GM12878 (cell line): ENCODE measurements at regions not wholly inside any gene's neighbourhood (a gene's known extent, or its start where the extent isn't known, plus 50 kb on each side); places are given as distances from the start of the nearest gene placed in this dataset.

Experiments used
- ATAC-seq: fragments of 200-7000 bp; cut with Tn5 transposase; 3 replicates; pipeline ENCODE4 v1.9.1; 2020; ENCODE audit warnings: mild to moderate bottlenecking, moderate library complexity
- BruUV-seq: library from RNA; stranded (reverse); fragments of 400-500 nt; replicated peaks from 2 replicates; lab custom pipeline; 2021; lab: Mats Ljungman, UMichigan
- CTCF ChIA-PET: fragments of 300-600 bp; sonication (Branson Sonifier 250); formaldehyde crosslinking; extraction: SDS; loops from one replicate; lab custom pipeline; 2021; ENCODE audit warnings: inconsistent platforms; lab: Yijun Ruan, JAX
- POLR2A ChIA-PET: fragments of 350-600 bp; formaldehyde crosslinking; extraction: SDS; loops from one replicate; lab custom pipeline; 2021; ENCODE audit warnings: inconsistent platforms; lab: Charles Lee
- RAD21 ChIA-PET: fragments of 300-600 bp; sonication (Branson Sonifier 250); formaldehyde crosslinking; loops from one replicate; lab custom pipeline; 2023; ENCODE audit warnings: antibody characterized with exemption; ENCODE audit not compliant: unreplicated experiment; lab: Charles Lee
- SMC1A ChIA-PET: fragments of 300-600 bp; sonication (Branson Sonifier 250); formaldehyde crosslinking; loops from one replicate; lab custom pipeline; 2023; ENCODE audit not compliant: unreplicated experiment, uncharacterized antibody; lab: Charles Lee
- DNase-seq: peaks from one replicate; pipeline ENCODE4 v3.0.0-alpha.2; 2011; ENCODE audit warnings: low read depth, low spot score
- FAIRE-seq: peaks from 3 replicates; lab custom pipeline; 2011; peaks lifted over from hg19 to GRCh38; lab: Jason Lieb, UNC
- H2AFZ ChIP-seq: 2 replicates; pipeline ENCODE4 v1.6.0; 2011; ENCODE audit warnings: low read depth, low read length, control low read depth; ENCODE audit not compliant: control insufficient read depth
- H3K27ac ChIP-seq: 2 replicates; pipeline ENCODE4 v1.5.1; 2011; ENCODE audit warnings: control low read depth; ENCODE audit not compliant: control insufficient read depth, insufficient read depth
- H3K27me3 ChIP-seq, 2 experiments: replicated peaks in 1 of 2; 2 replicates each; pipeline versions ENCODE4 v1.6.0 to v1.6.1; 2011; ENCODE audit warnings: low read length in 1 of 2; ENCODE audit not compliant: control insufficient read depth in 2 of 2, insufficient read depth in 2 of 2
- H3K36me3 ChIP-seq, 2 experiments: 2 replicates each; pipeline ENCODE4 v1.5.1; 2011; ENCODE audit warnings: low read length in 1 of 2; ENCODE audit not compliant: control insufficient read depth in 2 of 2, insufficient read depth in 2 of 2
- H3K4me1 ChIP-seq: 2 replicates; pipeline ENCODE4 v1.6.1; 2011; ENCODE audit warnings: mild to moderate bottlenecking, low read length, moderate library complexity, mixed read lengths; ENCODE audit not compliant: control insufficient read depth, insufficient read depth
- H3K4me2 ChIP-seq: 2 replicates; pipeline ENCODE4 v1.6.0; 2011; ENCODE audit warnings: control low read depth; ENCODE audit not compliant: control insufficient read depth, insufficient read depth
- H3K4me3 ChIP-seq: fragments of 200-600 bp; sonication (generic); 2 replicates; pipeline ENCODE4 v1.5.1; 2016
- H3K79me2 ChIP-seq: 2 replicates; pipeline ENCODE4 v1.6.0; 2011; ENCODE audit warnings: low read length; ENCODE audit not compliant: control insufficient read depth, insufficient read depth
- H3K9ac ChIP-seq: 2 replicates; pipeline ENCODE4 v1.8.0; 2011; ENCODE audit warnings: low read length, control low read depth, mixed read lengths; ENCODE audit not compliant: control insufficient read depth, insufficient read depth
- H3K9me3 ChIP-seq: replicated peaks from 3 replicates; pipeline ENCODE4 v1.5.1; 2011; ENCODE audit warnings: mild to moderate bottlenecking, low read length; ENCODE audit not compliant: control insufficient read depth, insufficient read depth
- H4K20me1 ChIP-seq: 2 replicates; pipeline ENCODE4 v1.6.0; 2011; ENCODE audit not compliant: control insufficient read depth, insufficient read depth
- CREB1 ChIP-seq: IDR thresholded peaks from 2 replicates; pipeline ENCODE4 v1.6.1; 2012; ENCODE audit warnings: low read depth, mild to moderate bottlenecking, inconsistent platforms
- E4F1 ChIP-seq: fragments of 450-650 bp; IDR thresholded peaks from 2 replicates; pipeline ENCODE4 v1.6.1; 2018; ENCODE audit warnings: borderline replicate concordance, mild to moderate bottlenecking; ENCODE audit not compliant: partially characterized antibody
- EED ChIP-seq: sonication (generic); IDR thresholded peaks from 2 replicates; pipeline ENCODE4 v1.6.1; 2016; ENCODE audit warnings: antibody characterized with exemption, low read depth
- ETV6 ChIP-seq, 2 experiments: fragments of 450-650 bp in 1 of 2; IDR thresholded peaks in 1 of 2; conservative IDR thresholded peaks in 1 of 2; 2 replicates each; pipeline ENCODE4 v1.6.1; 2014; ENCODE audit warnings: antibody characterized with exemption in 1 of 2, borderline replicate concordance in 1 of 2, low read depth in 1 of 2, mild to moderate bottlenecking in 1 of 2, moderate library complexity in 1 of 2
- GABPA ChIP-seq: IDR thresholded peaks from 2 replicates; pipeline ENCODE4 v1.6.1; 2014; ENCODE audit warnings: antibody characterized with exemption, low read depth, mild to moderate bottlenecking, inconsistent platforms
- IRF4 ChIP-seq: IDR thresholded peaks from 2 replicates; pipeline ENCODE4 v1.6.1; 2011; ENCODE audit warnings: low read depth, low read length
- JUNB ChIP-seq: IDR thresholded peaks from 2 replicates; pipeline ENCODE4 v1.6.1; 2016; ENCODE audit warnings: antibody characterized with exemption, mild to moderate bottlenecking
- KLF5 ChIP-seq: fragments of 450-650 bp; IDR thresholded peaks from 2 replicates; pipeline ENCODE4 v1.6.1; 2014; ENCODE audit warnings: mild to moderate bottlenecking; ENCODE audit not compliant: partially characterized antibody
- MTA2 ChIP-seq: fragments of 450-650 bp; IDR thresholded peaks from 2 replicates; pipeline ENCODE4 v1.6.1; 2016; ENCODE audit warnings: low read depth, mild to moderate bottlenecking, moderate library complexity
- MTA3 ChIP-seq: IDR thresholded peaks from 2 replicates; pipeline ENCODE4 v1.6.1; 2012; ENCODE audit warnings: low read length, inconsistent platforms, borderline replicate concordance
- NR2C1 ChIP-seq: fragments of 450-650 bp; IDR thresholded peaks from 2 replicates; pipeline ENCODE4 v1.6.1; 2017; ENCODE audit warnings: antibody characterized with exemption, mild to moderate bottlenecking, moderate library complexity
- PRDM15 ChIP-seq: fragments of 450-650 bp; formaldehyde crosslinking; IDR thresholded peaks from 2 replicates; pipeline ENCODE4 v1.4.0; 2020; ENCODE audit warnings: mild to moderate bottlenecking, moderate library complexity
- RFX5 ChIP-seq: IDR thresholded peaks from 2 replicates; pipeline ENCODE4 v1.6.1; 2011; ENCODE audit warnings: low read depth, low read length, improper control_type of control experiment
- SKIL ChIP-seq: fragments of 450-650 bp; IDR thresholded peaks from 2 replicates; pipeline ENCODE4 v1.6.1; 2017; ENCODE audit warnings: mild to moderate bottlenecking, low read depth, inconsistent platforms; ENCODE audit not compliant: poor library complexity, severe bottlenecking
- SREBF2 ChIP-seq: IDR thresholded peaks from 2 replicates; pipeline ENCODE4 v1.6.1; 2012; ENCODE audit warnings: mild to moderate bottlenecking, low read length
- TCF7 ChIP-seq: IDR thresholded peaks from 2 replicates; pipeline ENCODE4 v1.6.1; 2014; ENCODE audit warnings: antibody characterized with exemption, borderline replicate concordance
- USF2 ChIP-seq: IDR thresholded peaks from 2 replicates; pipeline ENCODE4 v1.6.1; 2011; ENCODE audit warnings: low read depth, low read length, improper control_type of control experiment, borderline replicate concordance
- ZNF24 ChIP-seq: fragments of 450-650 bp; IDR thresholded peaks from 2 replicates; pipeline ENCODE4 v1.6.1; 2017; ENCODE audit warnings: antibody characterized with exemption, mild to moderate bottlenecking
- in situ Hi-C: fragments of 300-500 bp; cut with MboI; formaldehyde crosslinking; loops from 9 replicates; pipeline ENCODE4 v1.14.3; 2018; ENCODE audit warnings: mixed read lengths
- intact Hi-C: fragments of 100-400 bp; cut with micrococcal nuclease; formaldehyde crosslinking; loops from one replicate; pipeline ENCODE4 v1.14.2; 2022; ENCODE audit not compliant: unreplicated experiment

- ChIA-PET POLR2A (no interaction called here), RAD21 (no interaction called here), CTCF (no interaction called here), SMC1A (no interaction called here)
- Histone ChIP-seq H3K9ac (no peak overlapping the region), H3K36me3 (no peaks in the 10 kb centered on the region), H4K20me1 (no peaks in the 10 kb centered on the region), H2AFZ (no peak overlapping the region), H3K27ac (no peak overlapping the region), H3K9me3 (no peaks in the 10 kb centered on the region), H3K27me3 (no peaks in the 10 kb centered on the region), H3K4me2 (no peak overlapping the region), H3K4me1 (no peaks in the 10 kb centered on the region), H3K4me3 (no peak overlapping the region), H3K79me2 (no peaks in the 10 kb centered on the region)
- in situ Hi-C loops (no loop called here), intact Hi-C loops (no loop called here)
- DNase-seq: no peak
- BruUV-seq: no TSS peak
- ATAC-seq: no peak
- no peak for FAIRE-seq
- TF ChIP-seq KLF5: no peak
- TF ChIP-seq MTA2: no peak
- no peak for TF ChIP-seq RFX5
- TF ChIP-seq EED: no peak
- TF ChIP-seq PRDM15 (CRISPR knock-in tag): no peak
- TF ChIP-seq ZNF24: no peak
- no peak for TF ChIP-seq SKIL
- no peak for TF ChIP-seq SREBF2
- no peak for TF ChIP-seq TCF7
- no peak for TF ChIP-seq ETV6 (conservative IDR thresholded peaks at IDR 0.05 in 1 of 2, IDR thresholded peaks at IDR 0.05 in 1 of 2; ENCODE audit: borderline replicate concordance in 1 of 2, low read depth in 1 of 2)
- TF ChIP-seq E4F1: no peak
- no peak for TF ChIP-seq GABPA
- no peak for TF ChIP-seq IRF4
- TF ChIP-seq MTA3: no peak
- TF ChIP-seq USF2: no peak
- TF ChIP-seq JUNB: no peak
- no peak for TF ChIP-seq NR2C1
- TF ChIP-seq CREB1: no peak
Observed at GRCh38 chr4:32340591-32340990, 1620.4 kb downstream of the PCDH7 start.
